ENCODE measurements at regions not wholly inside any gene's neighbourhood (a gene's known extent, or its start where the extent isn't known, plus 50 kb on each side); places are given as distances from the start of the nearest gene placed in this dataset.
"Not testable (repeated sequence)": the region's sequence is repeated elsewhere in the genome, so short reads cannot be mapped to it uniquely, and the experiment has no call there.

- no peak for DNase-seq (ENCODE audit: low spot score)
These were observed 94.2 kb upstream of the TEX13D start for GRCh38 chrX:124238268-124238667.

- no peak for DNase-seq (ENCODE audit: low spot score)
These were observed 93.1 kb upstream of the TEX13D start for GRCh38 chrX:124239324-124239723.

- no peak for DNase-seq (ENCODE audit: low spot score)
These were observed 92.5 kb upstream of the TEX13D start for GRCh38 chrX:124239911-124240310.

GRCh38 chrX:124240422-124240821 lies 92.0 kb upstream of the TEX13D start:
- DNase-seq (ENCODE audit: low spot score), result no peak

- no peak for DNase-seq (ENCODE audit: low spot score)
These were observed 90.3 kb upstream of the TEX13D start for GRCh38 chrX:124242131-124242530.

- no peak for DNase-seq (ENCODE audit: low spot score)
These were observed 83.1 kb upstream of the TEX13D start for GRCh38 chrX:124249345-124249744.

GRCh38 chrX:124250835-124251437 lies 81.5 kb upstream of the TEX13D start:
- DNase-seq (ENCODE audit: low spot score), result no peak

- no peak for DNase-seq (ENCODE audit: low spot score)
These were observed 77.8 kb upstream of the TEX13D start for GRCh38 chrX:124254611-124255010.

- no peak for DNase-seq (ENCODE audit: low spot score)
These were observed 76.2 kb upstream of the TEX13D start for GRCh38 chrX:124256216-124256615.

GRCh38 chrX:124256629-124257380 lies 75.7 kb upstream of the TEX13D start:
- DNase-seq (ENCODE audit: low spot score), result no peak

- no peak for DNase-seq (ENCODE audit: low spot score)
These were observed 74.3 kb upstream of the TEX13D start for GRCh38 chrX:124257924-124258702.

- no peak for DNase-seq (ENCODE audit: low spot score)
These were observed 71.6 kb upstream of the TEX13D start for GRCh38 chrX:124260845-124261244.

- DNase-seq (ENCODE audit: low spot score), result no peak
These were observed 68.7 kb upstream of the TEX13D start for GRCh38 chrX:124263743-124264142.

GRCh38 chrX:124268099-124268498 lies 64.4 kb upstream of the TEX13D start:
- DNase-seq (ENCODE audit: low spot score), result no peak

GRCh38 chrX:124269881-124270280 lies 62.6 kb upstream of the TEX13D start:
- no peak for DNase-seq (ENCODE audit: low spot score)

GRCh38 chrX:124271599-124271998 lies 60.9 kb upstream of the TEX13D start:
- DNase-seq (ENCODE audit: low spot score), result not testable (repeated sequence)

- no peak for DNase-seq (ENCODE audit: low spot score)
These were observed 60.0 kb upstream of the TEX13D start for GRCh38 chrX:124272370-124272982.

GRCh38 chrX:124274438-124275181 lies 57.9 kb upstream of the TEX13D start:
- no peak for DNase-seq (ENCODE audit: low spot score)

- no peak for DNase-seq (ENCODE audit: low spot score)
These were observed 57.1 kb upstream of the TEX13D start for GRCh38 chrX:124275182-124275894.

- no peak for DNase-seq (ENCODE audit: low spot score)
These were observed 52.1 kb upstream of the TEX13D start for GRCh38 chrX:124280294-124280902.

GRCh38 chrX:124282580-124282979 lies 49.9 kb upstream of the TEX13D start:
- DNase-seq (ENCODE audit: low spot score), result no peak
